ENCODE measurements at regions not wholly inside any gene's neighbourhood (a gene's known extent, or its start where the extent isn't known, plus 50 kb on each side); places are given as distances from the start of the nearest gene placed in this dataset.

DNA sequence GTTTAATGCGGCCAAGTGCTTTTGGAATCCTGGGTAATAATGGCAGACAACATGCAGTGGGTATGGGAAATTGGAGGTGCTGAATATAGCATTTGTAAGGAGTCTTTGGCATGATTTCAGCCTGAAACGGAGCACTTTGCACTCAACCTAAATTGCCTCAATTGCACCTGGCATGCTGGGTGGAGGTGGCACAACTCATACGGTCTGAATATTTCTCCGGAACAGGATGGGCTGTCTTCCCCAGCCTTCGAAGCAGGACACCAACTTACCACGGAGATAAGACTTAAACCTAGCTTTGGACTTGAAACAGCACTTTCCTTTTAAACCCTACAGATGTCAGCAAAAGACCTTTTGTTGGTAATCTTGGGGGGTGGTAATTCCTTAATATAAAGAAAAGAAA, 153.7 kb upstream of the SRRM4 start:
- no peaks in the 10 kb centered on the region for H3K4me1 ChIP-seq (replicated peaks in 1 of 2)
- no peak for DNase-seq
- WGBS, 4 donors = 58 to 75% (median 74%) methylated on average over 6 of the region's 6 CpGs
- H3K36me3 ChIP-seq (replicated peaks in 1 of 2) = no peaks in the 10 kb centered on the region
- TF ChIP-seq, protein P1, sequence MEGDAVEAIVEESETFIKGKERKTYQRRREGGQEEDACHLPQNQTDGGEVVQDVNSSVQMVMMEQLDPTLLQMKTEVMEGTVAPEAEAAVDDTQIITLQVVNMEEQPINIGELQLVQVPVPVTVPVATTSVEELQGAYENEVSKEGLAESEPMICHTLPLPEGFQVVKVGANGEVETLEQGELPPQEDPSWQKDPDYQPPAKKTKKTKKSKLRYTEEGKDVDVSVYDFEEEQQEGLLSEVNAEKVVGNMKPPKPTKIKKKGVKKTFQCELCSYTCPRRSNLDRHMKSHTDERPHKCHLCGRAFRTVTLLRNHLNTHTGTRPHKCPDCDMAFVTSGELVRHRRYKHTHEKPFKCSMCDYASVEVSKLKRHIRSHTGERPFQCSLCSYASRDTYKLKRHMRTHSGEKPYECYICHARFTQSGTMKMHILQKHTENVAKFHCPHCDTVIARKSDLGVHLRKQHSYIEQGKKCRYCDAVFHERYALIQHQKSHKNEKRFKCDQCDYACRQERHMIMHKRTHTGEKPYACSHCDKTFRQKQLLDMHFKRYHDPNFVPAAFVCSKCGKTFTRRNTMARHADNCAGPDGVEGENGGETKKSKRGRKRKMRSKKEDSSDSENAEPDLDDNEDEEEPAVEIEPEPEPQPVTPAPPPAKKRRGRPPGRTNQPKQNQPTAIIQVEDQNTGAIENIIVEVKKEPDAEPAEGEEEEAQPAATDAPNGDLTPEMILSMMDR (IDR thresholded peaks at IDR 0.05) = no peak
- H3K9me3 ChIP-seq (replicated peaks in 1 of 3) = no peaks in the 10 kb centered on the region
- H3K27ac ChIP-seq = no peak overlapping the region
- H3K27me3 ChIP-seq = no peaks in the 10 kb centered on the region
- H3K4me3 ChIP-seq = no peak overlapping the region
- intact Hi-C loops (cut with DNase I) = no loop called here

DNA sequence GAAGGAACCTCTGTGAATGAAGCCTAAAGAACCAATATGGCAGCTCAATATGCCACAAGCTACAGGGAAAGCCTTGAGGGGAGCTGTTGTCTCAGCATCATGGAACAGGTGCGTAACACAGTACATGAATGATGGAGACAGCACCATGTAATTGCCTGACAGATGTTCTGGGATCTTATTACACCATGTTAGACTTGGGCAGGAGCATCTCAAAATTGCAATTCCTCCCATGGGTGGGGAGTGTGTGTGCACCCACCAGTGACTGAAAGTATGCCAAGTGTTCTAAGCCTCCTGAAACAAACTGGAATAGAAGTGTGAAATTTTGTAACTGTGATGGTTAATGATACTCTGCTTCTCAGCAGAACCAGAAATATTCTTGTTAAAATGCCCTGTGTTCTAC, 151.0 kb upstream of the SRRM4 start:
- H3K27me3 ChIP-seq = no peaks in the 10 kb centered on the region
- no peaks in the 10 kb centered on the region for H3K36me3 ChIP-seq (replicated peaks in 1 of 2)
- H3K4me1 ChIP-seq (replicated peaks in 1 of 2) = no peaks in the 10 kb centered on the region
- no peaks in the 10 kb centered on the region for H3K9me3 ChIP-seq (replicated peaks in 1 of 3)
- DNase-seq = no peak
- intact Hi-C loops (cut with DNase I) = no loop called here
- H3K4me3 ChIP-seq = no peak overlapping the region
- H3K27ac ChIP-seq = no peak overlapping the region
- 76 to 90% (median 82%) methylated on average over 1 of the region's 1 CpG for WGBS, 4 donors
- no peak for TF ChIP-seq POLR2A (IDR thresholded peaks at IDR 0.05)
- TF ChIP-seq, protein P1 (IDR thresholded peaks at IDR 0.05) = no peak

DNA sequence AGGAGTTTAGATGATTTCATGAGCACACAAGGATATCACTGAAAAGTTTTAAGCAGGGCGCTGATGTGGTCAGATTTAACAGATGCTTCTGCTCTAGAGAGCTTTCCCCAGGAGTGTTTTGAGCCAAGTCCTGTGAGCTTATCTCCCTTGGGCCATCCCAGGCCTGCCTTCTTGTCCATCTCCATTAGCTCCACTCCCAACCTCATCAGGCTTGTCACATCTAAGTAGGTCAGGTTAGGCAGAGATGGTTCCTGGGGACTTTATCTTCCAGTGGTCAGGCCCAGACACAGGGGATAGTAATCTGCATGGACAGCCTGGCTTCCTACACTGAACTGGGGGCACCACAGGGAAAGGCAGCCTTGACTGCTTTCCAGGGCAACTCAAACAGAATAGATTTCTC, 145.4 kb upstream of the SRRM4 start:
- H3K27ac ChIP-seq = no peak overlapping the region
- no peaks in the 10 kb centered on the region for H3K4me1 ChIP-seq (replicated peaks in 1 of 2)
- 75 to 93% (median 85%) methylated on average over 1 of the region's 1 CpG for WGBS, 4 donors

DNA sequence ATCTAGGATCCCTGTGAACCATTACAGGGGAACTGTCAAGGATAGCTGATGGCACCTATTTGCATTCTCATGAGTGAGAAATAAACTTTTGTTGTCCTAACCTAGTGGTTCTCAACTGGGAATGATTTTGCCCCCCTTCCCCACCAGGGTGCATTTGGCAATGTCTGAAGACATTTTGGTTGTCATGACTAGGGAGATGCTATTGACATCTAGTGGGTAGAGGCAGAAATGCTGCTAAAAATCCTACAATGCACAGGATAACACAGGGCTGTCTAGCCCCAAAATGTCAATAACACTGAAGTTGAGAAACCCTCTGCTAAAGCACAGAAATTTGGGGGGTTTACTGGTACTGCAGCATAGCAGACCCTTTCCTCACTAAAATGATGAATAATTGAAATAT, 140.9 kb upstream of the SRRM4 start:
- H3K27me3 ChIP-seq = no peaks in the 10 kb centered on the region
- no peaks in the 10 kb centered on the region for H3K9me3 ChIP-seq (replicated peaks in 1 of 3)
- H3K4me3 ChIP-seq = no peak overlapping the region
- no peak for DNase-seq
- intact Hi-C loops (cut with DNase I) = no loop called here
- H3K36me3 ChIP-seq (replicated peaks in 1 of 2) = no peaks in the 10 kb centered on the region
- H3K4me1 ChIP-seq (replicated peaks in 1 of 2) = no peaks in the 10 kb centered on the region
- no peak for TF ChIP-seq POLR2A (IDR thresholded peaks at IDR 0.05)
- TF ChIP-seq, protein P1 (IDR thresholded peaks at IDR 0.05) = no peak
- H3K27ac ChIP-seq = no peak overlapping the region

More for the DNA sequence above, 145.4 kb upstream of the SRRM4 start:
- TF ChIP-seq, protein P1 (IDR thresholded peaks at IDR 0.05) = no peak
- no peak for TF ChIP-seq POLR2A (IDR thresholded peaks at IDR 0.05)
- DNase-seq = no peak
- Histone ChIP-seq H3K9me3 (replicated peaks in 1 of 3) (no peaks in the 10 kb centered on the region), H3K4me3 (no peak overlapping the region), H3K36me3 (replicated peaks in 1 of 2) (no peaks in the 10 kb centered on the region), H3K27me3 (no peaks in the 10 kb centered on the region)
- intact Hi-C loops (cut with DNase I) = no loop called here
